ENCODE measurements at regions not wholly inside any gene's neighbourhood (a gene's known extent, or its start where the extent isn't known, plus 50 kb on each side); places are given as distances from the start of the nearest gene placed in this dataset.

GRCh38 chr9:95642189-95642588 lies 125.4 kb upstream of the PTCH1 start:
- H3K79me2 ChIP-seq (ENCODE audit: insufficient read depth, low read length): no peaks in the 10 kb centered on the region
- H3K27me3 ChIP-seq (ENCODE audit: insufficient read depth, low read length, poor library complexity, severe bottlenecking): no peaks in the 10 kb centered on the region
- H3K4me3 ChIP-seq (ENCODE audit: low read length, poor library complexity, severe bottlenecking): no peak overlapping the region
- no peaks in the 10 kb centered on the region for H3K9me2 ChIP-seq (replicated peaks; ENCODE audit: low read depth, low read length)
- no peak overlapping the region for H2AFZ ChIP-seq (ENCODE audit: low read length)
- H3K36me3 ChIP-seq (ENCODE audit: insufficient read depth, low read length): no peaks in the 10 kb centered on the region
- TF ChIP-seq, protein P1, sequence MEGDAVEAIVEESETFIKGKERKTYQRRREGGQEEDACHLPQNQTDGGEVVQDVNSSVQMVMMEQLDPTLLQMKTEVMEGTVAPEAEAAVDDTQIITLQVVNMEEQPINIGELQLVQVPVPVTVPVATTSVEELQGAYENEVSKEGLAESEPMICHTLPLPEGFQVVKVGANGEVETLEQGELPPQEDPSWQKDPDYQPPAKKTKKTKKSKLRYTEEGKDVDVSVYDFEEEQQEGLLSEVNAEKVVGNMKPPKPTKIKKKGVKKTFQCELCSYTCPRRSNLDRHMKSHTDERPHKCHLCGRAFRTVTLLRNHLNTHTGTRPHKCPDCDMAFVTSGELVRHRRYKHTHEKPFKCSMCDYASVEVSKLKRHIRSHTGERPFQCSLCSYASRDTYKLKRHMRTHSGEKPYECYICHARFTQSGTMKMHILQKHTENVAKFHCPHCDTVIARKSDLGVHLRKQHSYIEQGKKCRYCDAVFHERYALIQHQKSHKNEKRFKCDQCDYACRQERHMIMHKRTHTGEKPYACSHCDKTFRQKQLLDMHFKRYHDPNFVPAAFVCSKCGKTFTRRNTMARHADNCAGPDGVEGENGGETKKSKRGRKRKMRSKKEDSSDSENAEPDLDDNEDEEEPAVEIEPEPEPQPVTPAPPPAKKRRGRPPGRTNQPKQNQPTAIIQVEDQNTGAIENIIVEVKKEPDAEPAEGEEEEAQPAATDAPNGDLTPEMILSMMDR (conservative IDR thresholded peaks at IDR 0.05; ENCODE audit: low read length): no peak
- TF ChIP-seq EZH2phosphoT487 (IDR thresholded peaks at IDR 0.05; ENCODE audit: borderline replicate concordance): no peak
- H4K20me1 ChIP-seq (ENCODE audit: insufficient read depth, low read length, poor library complexity, severe bottlenecking): no peaks in the 10 kb centered on the region
- no peak overlapping the region for H3K9ac ChIP-seq (ENCODE audit: low read depth, low read length, poor library complexity, severe bottlenecking)
- no peaks in the 10 kb centered on the region for H3K4me1 ChIP-seq (ENCODE audit: insufficient read depth, low read length, poor library complexity, severe bottlenecking)
- H3K4me2 ChIP-seq (ENCODE audit: low read depth, low read length, poor library complexity, severe bottlenecking): no peak overlapping the region
- H3F3A ChIP-seq (ENCODE audit: low read depth): no peaks in the 10 kb centered on the region
- no peaks in the 10 kb centered on the region for H3K9me3 ChIP-seq (ENCODE audit: insufficient read depth, low read depth, low read length)

DNA sequence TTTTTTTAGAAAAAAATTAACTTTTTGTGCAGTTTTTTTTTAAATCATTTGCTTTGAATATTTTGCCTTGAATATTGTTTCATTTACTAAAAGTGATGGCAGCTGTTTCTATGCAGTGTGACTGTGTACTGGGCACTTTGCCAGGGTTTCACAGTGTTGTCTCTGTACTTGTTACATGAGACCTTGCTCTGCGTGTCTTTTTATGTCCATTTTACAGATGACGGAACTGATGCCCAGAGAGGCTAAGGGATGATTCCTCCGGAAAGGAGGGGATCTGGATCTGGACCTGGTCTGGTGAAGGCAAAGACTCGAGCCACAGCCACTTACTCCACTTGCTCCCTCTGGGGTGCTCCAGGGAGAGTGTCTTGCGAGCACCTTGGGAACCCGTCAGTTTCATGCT lies 124.8 kb upstream of the PTCH1 start:
- Histone ChIP-seq H3K9me3 (ENCODE audit: insufficient read depth, low read depth, low read length) (no peaks in the 10 kb centered on the region), H3F3A (ENCODE audit: low read depth) (no peaks in the 10 kb centered on the region), H3K4me1 (ENCODE audit: insufficient read depth, low read length, poor library complexity, severe bottlenecking) (no peaks in the 10 kb centered on the region), H3K36me3 (ENCODE audit: insufficient read depth, low read length) (no peaks in the 10 kb centered on the region), H3K4me2 (ENCODE audit: low read depth, low read length, poor library complexity, severe bottlenecking) (no peak overlapping the region), H4K20me1 (ENCODE audit: insufficient read depth, low read length, poor library complexity, severe bottlenecking) (no peaks in the 10 kb centered on the region), H2AFZ (ENCODE audit: low read length) (no peak overlapping the region), H3K9me2 (replicated peaks; ENCODE audit: low read depth, low read length) (no peaks in the 10 kb centered on the region), H3K27me3 (ENCODE audit: insufficient read depth, low read length, poor library complexity, severe bottlenecking) (no peaks in the 10 kb centered on the region), H3K9ac (ENCODE audit: low read depth, low read length, poor library complexity, severe bottlenecking) (no peak overlapping the region), H3K79me2 (ENCODE audit: insufficient read depth, low read length) (no peaks in the 10 kb centered on the region), H3K4me3 (ENCODE audit: low read length, poor library complexity, severe bottlenecking) (no peak overlapping the region)
- TF ChIP-seq, protein P1 (conservative IDR thresholded peaks at IDR 0.05; ENCODE audit: low read length): no peak
- no peak for TF ChIP-seq EZH2phosphoT487 (IDR thresholded peaks at IDR 0.05; ENCODE audit: borderline replicate concordance)

DNA sequence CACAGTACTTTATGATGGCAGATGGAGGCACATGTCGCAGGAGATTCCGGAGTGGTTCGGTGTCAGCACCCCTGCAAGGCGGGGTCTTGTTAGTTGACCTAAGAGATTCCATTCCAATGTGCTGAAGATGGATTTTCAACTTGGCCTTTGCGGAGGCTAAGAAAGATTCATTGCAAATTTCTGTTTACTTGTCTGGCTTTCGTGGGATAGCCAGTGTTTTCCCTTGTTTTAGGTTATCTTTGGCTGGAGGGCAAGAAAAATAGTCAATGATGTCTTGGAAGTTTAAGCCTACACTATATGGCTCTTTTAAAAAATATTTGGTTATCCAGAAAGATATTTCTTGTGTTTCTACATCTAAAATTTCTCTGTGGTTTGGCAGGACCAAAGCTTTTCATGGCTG lies 123.6 kb upstream of the PTCH1 start:
- H3F3A ChIP-seq (ENCODE audit: low read depth): no peaks in the 10 kb centered on the region
- TF ChIP-seq, protein P1 (conservative IDR thresholded peaks at IDR 0.05; ENCODE audit: low read length): no peak
- no peak for TF ChIP-seq EZH2phosphoT487 (IDR thresholded peaks at IDR 0.05; ENCODE audit: borderline replicate concordance)
- no peaks in the 10 kb centered on the region for H3K4me1 ChIP-seq (ENCODE audit: insufficient read depth, low read length, poor library complexity, severe bottlenecking)
- H3K27me3 ChIP-seq (ENCODE audit: insufficient read depth, low read length, poor library complexity, severe bottlenecking): no peaks in the 10 kb centered on the region
- H3K9me3 ChIP-seq (ENCODE audit: insufficient read depth, low read depth, low read length): no peaks in the 10 kb centered on the region
- no peak overlapping the region for H3K9ac ChIP-seq (ENCODE audit: low read depth, low read length, poor library complexity, severe bottlenecking)
- H3K36me3 ChIP-seq (ENCODE audit: insufficient read depth, low read length): no peaks in the 10 kb centered on the region
- H2AFZ ChIP-seq (ENCODE audit: low read length): no peak overlapping the region
- H3K4me3 ChIP-seq (ENCODE audit: low read length, poor library complexity, severe bottlenecking): no peak overlapping the region
- no peaks in the 10 kb centered on the region for H4K20me1 ChIP-seq (ENCODE audit: insufficient read depth, low read length, poor library complexity, severe bottlenecking)
- H3K4me2 ChIP-seq (ENCODE audit: low read depth, low read length, poor library complexity, severe bottlenecking): no peak overlapping the region
- H3K9me2 ChIP-seq (replicated peaks; ENCODE audit: low read depth, low read length): no peaks in the 10 kb centered on the region
- no peaks in the 10 kb centered on the region for H3K79me2 ChIP-seq (ENCODE audit: insufficient read depth, low read length)
